HEK293 (cell line): ENCODE measurements at regions not wholly inside any gene's neighbourhood (a gene's known extent, or its start where the extent isn't known, plus 50 kb on each side); places are given as distances from the start of the nearest gene placed in this dataset.

Source experiments
- CTCF ChIA-PET: fragments of 350-600 bp; formaldehyde crosslinking; extraction: SDS; loops from one replicate; lab custom pipeline; 2021; ENCODE audit warnings: antibody characterized with exemption; lab: Yijun Ruan, JAX
- POLR2A ChIA-PET: fragments of 300-600 bp; formaldehyde crosslinking; extraction: SDS; loops from one replicate; lab custom pipeline; 2020; ENCODE audit warnings: antibody characterized with exemption, inconsistent platforms; lab: Yijun Ruan, JAX
- H3K27ac ChIP-seq: fragments of 200-500 bp; sonication (Bioruptor generic); 2 replicates; pipeline ENCODE4 v1.5.1; 2014; ENCODE audit warnings: low read depth, low read length, control low read depth, inconsistent platforms; ENCODE audit errors: extremely low read depth
- H3K36me3 ChIP-seq, 2 experiments: fragments of 200-500 bp in 1 of 2; sonication (Bioruptor generic) in 1 of 2; 1 replicate in 1 of 2; 2 replicates in 1 of 2; pipeline ENCODE4 v1.5.1; 2014 to 2017; ENCODE audit warnings: inconsistent platforms in 2 of 2, low read length in 2 of 2; ENCODE audit not compliant: control insufficient read depth in 2 of 2, insufficient read depth in 1 of 2
- H3K4me1 ChIP-seq: fragments of 200-500 bp; sonication (Bioruptor generic); 2 replicates; pipeline ENCODE4 v1.5.1; 2014; ENCODE audit warnings: mild to moderate bottlenecking, low read length, inconsistent platforms; ENCODE audit not compliant: control insufficient read depth, insufficient read depth
- H3K4me3 ChIP-seq: 2 replicates; pipeline ENCODE4 v1.5.1; 2011; ENCODE audit warnings: low read depth, mild to moderate bottlenecking, control low read depth, low read length, moderate library complexity
- H3K9me3 ChIP-seq: fragments of 200-500 bp; sonication (Bioruptor generic); 2 replicates; pipeline ENCODE4 v1.5.1; 2014; ENCODE audit warnings: low read depth, low read length, inconsistent platforms; ENCODE audit not compliant: control insufficient read depth, insufficient read depth
- AEBP2 ChIP-seq: fragments of 450-650 bp; formaldehyde crosslinking; IDR thresholded peaks from 2 replicates; pipeline ENCODE4 v1.5.1; 2016; ENCODE audit warnings: missing biosample characterization, missing genetic modification characterization, borderline replicate concordance
- GLIS1 ChIP-seq: fragments of 450-650 bp; formaldehyde crosslinking; IDR thresholded peaks from 2 replicates; pipeline ENCODE4 v1.5.1; 2016; ENCODE audit warnings: missing biosample characterization, missing genetic modification characterization
- OSR2 ChIP-seq: fragments of 450-650 bp; formaldehyde crosslinking; IDR thresholded peaks from 2 replicates; pipeline ENCODE4 v1.5.1; 2016; ENCODE audit warnings: missing biosample characterization, missing genetic modification characterization
- PRDM2 ChIP-seq: fragments of 450-650 bp; formaldehyde crosslinking; IDR thresholded peaks from 2 replicates; pipeline ENCODE4 v1.5.1; 2016; ENCODE audit warnings: missing biosample characterization, missing genetic modification characterization, borderline replicate concordance
- SP7 ChIP-seq: fragments of 450-650 bp; formaldehyde crosslinking; IDR thresholded peaks from 2 replicates; pipeline ENCODE4 v1.5.1; 2016; ENCODE audit warnings: missing biosample characterization, missing genetic modification characterization
- TSHZ1 ChIP-seq: fragments of 450-650 bp; formaldehyde crosslinking; IDR thresholded peaks from 2 replicates; pipeline ENCODE4 v1.5.1; 2016; ENCODE audit warnings: missing biosample characterization, missing genetic modification characterization, borderline replicate concordance
- ZBTB1 ChIP-seq: fragments of 450-650 bp; formaldehyde crosslinking; IDR thresholded peaks from 2 replicates; pipeline ENCODE4 v1.5.1; 2016; ENCODE audit warnings: missing biosample characterization, missing genetic modification characterization
- ZBTB17 ChIP-seq: fragments of 450-650 bp; formaldehyde crosslinking; IDR thresholded peaks from 2 replicates; pipeline ENCODE4 v1.5.1; 2016; ENCODE audit warnings: missing biosample characterization, missing genetic modification characterization
- ZNF280D ChIP-seq: fragments of 450-650 bp; formaldehyde crosslinking; IDR thresholded peaks from 2 replicates; pipeline ENCODE4 v1.5.1; 2016; ENCODE audit warnings: missing biosample characterization, missing genetic modification characterization
- ZNF449 ChIP-seq: fragments of 450-650 bp; formaldehyde crosslinking; IDR thresholded peaks from 2 replicates; pipeline ENCODE4 v1.5.1; 2017; ENCODE audit warnings: missing biosample characterization, mild to moderate bottlenecking, missing genetic modification characterization, moderate library complexity
- ZNF473 ChIP-seq: fragments of 450-650 bp; formaldehyde crosslinking; IDR thresholded peaks from 2 replicates; pipeline ENCODE4 v1.5.1; 2017; ENCODE audit warnings: missing biosample characterization, missing genetic modification characterization
- ZNF501 ChIP-seq: fragments of 450-650 bp; formaldehyde crosslinking; IDR thresholded peaks from 2 replicates; pipeline ENCODE4 v1.5.1; 2016; ENCODE audit warnings: missing biosample characterization, missing genetic modification characterization
- ZNF664 ChIP-seq: fragments of 450-650 bp; formaldehyde crosslinking; IDR thresholded peaks from 2 replicates; pipeline ENCODE4 v1.5.1; 2016; ENCODE audit warnings: missing biosample characterization, missing genetic modification characterization
- ZNF692 ChIP-seq: fragments of 450-650 bp; formaldehyde crosslinking; IDR thresholded peaks from 2 replicates; pipeline ENCODE4 v1.5.1; 2016; ENCODE audit warnings: missing biosample characterization, missing genetic modification characterization
- ZNF707 ChIP-seq: fragments of 450-650 bp; formaldehyde crosslinking; IDR thresholded peaks from 2 replicates; pipeline ENCODE4 v1.5.1; 2016; ENCODE audit warnings: missing biosample characterization, missing genetic modification characterization
- ZSCAN30 ChIP-seq: fragments of 450-650 bp; IDR thresholded peaks from 2 replicates; pipeline ENCODE4 v1.5.1; 2018; ENCODE audit warnings: missing biosample characterization, mild to moderate bottlenecking, missing genetic modification characterization, moderate library complexity

- H3K9me3 ChIP-seq, result no peaks in the 10 kb centered on the region
- no peaks in the 10 kb centered on the region for H3K36me3 ChIP-seq
- no peak overlapping the region for H3K4me3 ChIP-seq
- H3K27ac ChIP-seq, result no peak overlapping the region
- ChIA-PET CTCF (no interaction called here), POLR2A (no interaction called here)
- no peaks in the 10 kb centered on the region for H3K4me1 ChIP-seq
- TF ChIP-seq AEBP2 (tag by site-specific recombination) (no peak), ZNF280D (tag by site-specific recombination) (no peak), ZNF664 (tag by site-specific recombination) (no peak), ZBTB17 (tag by site-specific recombination) (no peak), ZNF501 (tag by site-specific recombination) (no peak), GLIS1 (tag by site-specific recombination) (no peak), ZNF473 (no peak)
These were observed 82.4 kb upstream of the TOX2 start for GRCh38 chr20:43832096-43832816.

- POLR2A ChIA-PET, result no interaction called here
- Histone ChIP-seq H3K4me3 (no peak overlapping the region), H3K36me3 (no peaks in the 10 kb centered on the region), H3K4me1 (no peaks in the 10 kb centered on the region), H3K9me3 (no peaks in the 10 kb centered on the region), H3K27ac (no peak overlapping the region)
- CTCF ChIA-PET, result interaction anchor here (0.7 kb wide), 1 partner anchor 54 kb away, joined by 3 read pairs; no protein-coding TSS in a partner anchor
- no peak for TF ChIP-seq PRDM2 (tag by site-specific recombination)
- TF ChIP-seq ZSCAN30 (tag by site-specific recombination), result no peak
- TF ChIP-seq ZNF449 (tag by site-specific recombination), result no peak
- TF ChIP-seq ZBTB1, result no peak
- no peak for TF ChIP-seq SP7 (tag by site-specific recombination)
- no peak for TF ChIP-seq TSHZ1 (tag by site-specific recombination)
- TF ChIP-seq ZNF707 (tag by site-specific recombination), result no peak
- no peak for TF ChIP-seq ZNF692
- TF ChIP-seq OSR2, result no peak
These were observed 83.1 kb upstream of the TOX2 start for GRCh38 chr20:43831481-43832065.
